ENCODE measurements at regions not wholly inside any gene's neighbourhood (a gene's known extent, or its start where the extent isn't known, plus 50 kb on each side); places are given as distances from the start of the nearest gene placed in this dataset.

DNA sequence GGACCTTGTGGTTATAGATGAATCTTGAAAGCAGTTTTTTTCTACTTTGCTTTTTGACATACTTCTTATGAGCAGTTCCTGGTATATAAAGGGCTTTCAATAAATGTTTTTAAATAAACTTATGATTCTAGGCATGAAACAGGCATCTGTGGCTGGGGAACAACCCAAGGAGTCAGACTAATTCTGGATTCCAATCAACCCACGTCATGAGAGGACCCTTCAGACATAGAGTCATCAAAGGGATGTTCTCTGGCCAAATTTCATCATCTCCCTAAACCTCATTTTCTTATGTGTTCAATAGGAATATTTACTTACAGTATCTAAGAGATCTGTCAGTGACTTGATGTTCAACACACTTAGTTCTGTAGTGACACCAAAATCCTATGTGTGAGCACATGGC lies 243.8 kb upstream of the ZNF462 start:
- TF ChIP-seq, protein P1, sequence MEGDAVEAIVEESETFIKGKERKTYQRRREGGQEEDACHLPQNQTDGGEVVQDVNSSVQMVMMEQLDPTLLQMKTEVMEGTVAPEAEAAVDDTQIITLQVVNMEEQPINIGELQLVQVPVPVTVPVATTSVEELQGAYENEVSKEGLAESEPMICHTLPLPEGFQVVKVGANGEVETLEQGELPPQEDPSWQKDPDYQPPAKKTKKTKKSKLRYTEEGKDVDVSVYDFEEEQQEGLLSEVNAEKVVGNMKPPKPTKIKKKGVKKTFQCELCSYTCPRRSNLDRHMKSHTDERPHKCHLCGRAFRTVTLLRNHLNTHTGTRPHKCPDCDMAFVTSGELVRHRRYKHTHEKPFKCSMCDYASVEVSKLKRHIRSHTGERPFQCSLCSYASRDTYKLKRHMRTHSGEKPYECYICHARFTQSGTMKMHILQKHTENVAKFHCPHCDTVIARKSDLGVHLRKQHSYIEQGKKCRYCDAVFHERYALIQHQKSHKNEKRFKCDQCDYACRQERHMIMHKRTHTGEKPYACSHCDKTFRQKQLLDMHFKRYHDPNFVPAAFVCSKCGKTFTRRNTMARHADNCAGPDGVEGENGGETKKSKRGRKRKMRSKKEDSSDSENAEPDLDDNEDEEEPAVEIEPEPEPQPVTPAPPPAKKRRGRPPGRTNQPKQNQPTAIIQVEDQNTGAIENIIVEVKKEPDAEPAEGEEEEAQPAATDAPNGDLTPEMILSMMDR (IDR thresholded peaks at IDR 0.05; ENCODE audit: low read depth, low read length) = no peak
- H3K4me3 ChIP-seq (ENCODE audit: low read depth, low read length) = no peak overlapping the region

DNA sequence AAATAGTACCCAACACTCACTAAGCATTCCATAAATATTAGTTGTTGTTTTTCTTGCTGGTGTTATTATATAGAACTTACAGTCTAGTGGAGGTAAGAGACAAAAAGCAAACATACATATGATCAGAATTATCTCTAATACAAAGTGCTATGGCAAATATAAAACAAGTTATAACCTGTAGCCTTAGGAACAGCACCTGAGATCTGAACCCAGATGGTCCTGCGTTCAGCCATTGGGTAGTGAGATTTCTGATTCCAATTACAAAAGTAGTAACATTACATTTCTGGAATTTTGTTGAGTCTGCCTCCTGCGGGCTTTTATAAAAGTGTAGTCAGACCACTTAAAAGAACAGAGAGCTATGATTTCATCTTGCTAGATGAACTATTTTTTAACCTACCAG lies 242.9 kb upstream of the ZNF462 start:
- H3K4me3 ChIP-seq (ENCODE audit: low read depth, low read length) = no peak overlapping the region
- TF ChIP-seq, protein P1 (IDR thresholded peaks at IDR 0.05; ENCODE audit: low read depth, low read length) = no peak

DNA sequence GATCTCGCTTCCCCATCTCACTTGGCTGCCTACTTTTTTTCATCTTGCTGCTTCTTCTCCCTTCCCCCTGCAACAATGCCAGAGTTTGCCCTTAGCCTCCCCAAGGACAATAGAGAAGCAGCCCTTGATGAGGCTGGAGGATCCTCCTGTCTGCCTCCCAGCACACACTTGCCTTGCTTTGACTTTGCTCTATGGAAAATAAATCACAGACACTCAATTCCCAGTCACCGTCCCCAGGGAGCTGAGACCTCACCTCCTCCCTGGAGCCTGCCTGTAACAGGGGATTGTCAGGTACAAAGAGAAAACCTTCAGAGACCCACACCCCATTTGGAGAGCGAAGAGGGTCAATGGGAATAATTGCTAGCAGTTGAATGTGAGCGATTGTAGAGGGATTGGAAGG lies 242.1 kb upstream of the ZNF462 start:
- TF ChIP-seq, protein P1 (IDR thresholded peaks at IDR 0.05; ENCODE audit: low read depth, low read length) = no peak
- H3K4me3 ChIP-seq (ENCODE audit: low read depth, low read length) = no peak overlapping the region

DNA sequence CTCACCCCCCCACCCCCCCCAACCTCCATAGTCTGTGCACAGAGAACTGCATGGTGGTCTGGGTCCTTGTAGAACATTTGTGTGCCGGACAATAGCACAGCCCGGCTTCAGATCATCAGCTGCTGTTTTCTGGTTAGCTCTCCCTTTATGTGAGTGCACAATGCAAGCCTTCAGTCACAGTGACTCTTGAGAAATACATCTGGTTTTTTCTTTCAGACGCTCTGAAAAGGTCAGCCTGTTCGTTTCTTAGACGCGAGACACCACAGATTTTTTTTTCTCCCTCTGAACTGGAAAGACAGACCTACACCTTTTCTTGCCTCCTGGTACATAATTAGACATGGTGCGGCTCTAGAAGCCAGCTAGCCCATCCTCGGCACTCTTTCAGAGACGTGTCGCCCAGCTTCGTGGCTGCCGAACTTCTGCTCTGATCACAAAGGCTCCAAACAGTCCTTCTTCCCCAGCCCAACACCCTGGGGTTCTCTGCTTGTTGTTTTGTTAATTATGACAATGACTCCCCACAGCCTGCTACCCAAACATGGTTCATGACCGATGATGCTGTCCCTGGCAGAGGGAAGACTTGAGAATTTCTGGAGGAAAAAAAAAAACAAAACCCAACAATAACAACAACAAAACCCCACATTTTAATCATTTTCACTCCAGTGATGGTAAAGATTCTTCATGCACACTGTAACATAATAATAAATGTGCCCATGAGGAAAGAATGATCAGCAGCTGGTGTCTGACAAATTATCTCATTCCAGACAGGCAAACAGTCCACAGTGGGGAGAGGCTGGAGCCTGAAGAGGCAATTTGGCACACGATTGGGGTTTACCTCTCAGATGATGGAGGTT lies 241.4 kb upstream of the ZNF462 start:
- no peak overlapping the region for H3K4me3 ChIP-seq (ENCODE audit: low read depth, low read length)
- TF ChIP-seq, protein P1 (IDR thresholded peaks at IDR 0.05; ENCODE audit: low read depth, low read length) = no peak

DNA sequence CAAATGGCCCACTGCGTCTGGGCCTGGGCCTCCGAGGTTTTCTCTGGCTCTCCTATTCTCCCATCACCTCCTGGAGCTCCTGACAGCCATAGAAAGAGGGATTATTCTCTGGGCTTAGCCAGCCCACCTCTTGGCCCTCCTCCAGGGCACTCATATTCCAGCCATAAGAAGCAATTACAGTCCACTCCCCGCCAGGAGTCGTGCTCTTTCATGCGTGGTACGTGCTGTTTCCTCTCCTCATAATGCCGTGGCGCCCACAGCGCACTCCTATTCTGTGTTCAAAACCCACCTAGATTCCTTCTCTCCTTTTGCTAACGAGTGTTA lies 240.8 kb upstream of the ZNF462 start:
- H3K4me3 ChIP-seq (ENCODE audit: low read depth, low read length) = no peak overlapping the region
- TF ChIP-seq, protein P1 (IDR thresholded peaks at IDR 0.05; ENCODE audit: low read depth, low read length) = no peak

DNA sequence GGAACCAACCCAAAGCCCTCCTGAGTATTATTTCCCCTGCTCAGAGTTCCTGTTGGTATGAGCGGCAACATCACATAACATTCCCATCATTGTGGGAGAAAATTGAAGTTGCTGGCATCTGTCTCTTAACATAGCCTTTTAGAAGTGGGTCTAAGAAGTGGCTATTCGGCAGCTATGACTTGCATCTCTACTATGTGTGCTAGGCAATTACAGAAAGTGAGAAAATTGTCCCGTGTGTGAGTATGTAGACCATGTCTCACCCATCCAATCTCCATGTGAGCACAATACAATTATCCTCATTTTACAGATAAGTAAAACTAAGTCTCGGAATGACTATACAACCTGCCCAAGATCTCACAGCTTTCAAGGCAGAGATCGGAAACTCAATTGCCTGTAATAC lies 239.4 kb upstream of the ZNF462 start:
- TF ChIP-seq, protein P1 (IDR thresholded peaks at IDR 0.05; ENCODE audit: low read depth, low read length) = no peak
- no peak overlapping the region for H3K4me3 ChIP-seq (ENCODE audit: low read depth, low read length)

DNA sequence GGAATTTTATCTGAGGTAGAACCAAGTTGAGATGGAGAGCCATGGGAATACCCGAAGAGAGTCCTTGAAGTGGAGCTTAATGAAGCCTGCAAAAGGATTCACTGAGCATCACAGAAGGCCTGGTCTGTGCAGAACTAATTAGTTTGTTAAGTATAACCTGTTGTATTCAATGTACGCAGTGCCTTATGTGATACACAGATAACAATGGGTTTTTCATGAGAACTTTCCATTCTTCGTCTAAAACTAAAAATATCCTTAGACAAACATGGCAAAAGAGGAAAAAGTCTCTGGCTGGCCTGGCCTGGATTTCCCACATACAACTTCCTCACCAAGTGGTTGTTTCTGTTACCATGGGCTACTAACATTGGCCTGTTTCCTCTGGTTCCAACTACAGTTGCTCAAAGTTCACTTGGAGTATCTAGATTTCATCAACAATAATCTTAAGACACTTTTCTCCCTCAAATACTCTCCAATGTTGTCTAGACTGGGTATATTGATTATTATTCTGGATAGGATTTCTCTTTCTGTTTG lies 237.6 kb upstream of the ZNF462 start:
- no peak overlapping the region for H3K4me3 ChIP-seq (ENCODE audit: low read depth, low read length)
- TF ChIP-seq, protein P1 (IDR thresholded peaks at IDR 0.05; ENCODE audit: low read depth, low read length) = no peak

All from WI38 (cell line).